H1 (cell line): ENCODE measurements at regions not wholly inside any gene's neighbourhood (a gene's known extent, or its start where the extent isn't known, plus 50 kb on each side); places are given as distances from the start of the nearest gene placed in this dataset.

Experiments used
- CTCF ChIA-PET: fragments of 300-600 bp; sonication (Branson Sonifier 250); formaldehyde crosslinking; loops from one replicate; lab custom pipeline; 2021; ENCODE audit not compliant: partially characterized antibody; lab: Charles Lee
- POLR2A ChIA-PET: fragments of 300-600 bp; sonication (Branson Sonifier 250); formaldehyde crosslinking; loops from one replicate; lab custom pipeline; 2021; ENCODE audit warnings: inconsistent platforms; ENCODE audit not compliant: partially characterized antibody; lab: Charles Lee
- DNase-seq, 2 experiments: peaks; one replicate each; pipeline versions ENCODE4 v3.0.0 to v3.0.0-alpha.2; 2010 to 2022; ENCODE audit warnings: low spot score in 2 of 2, low read depth in 1 of 2, mixed read lengths in 1 of 2
- FAIRE-seq: peaks from 2 replicates; lab custom pipeline; 2011; peaks lifted over from hg19 to GRCh38; lab: Jason Lieb, UNC
- H2AFZ ChIP-seq: 2 replicates; pipeline ENCODE4 v1.8.1; 2012; ENCODE audit warnings: low read length, inconsistent platforms
- H2AK5ac ChIP-seq: 2 replicates; pipeline ENCODE4 v1.6.1; 2013; ENCODE audit warnings: low read depth, low read length
- H2BK120ac ChIP-seq: replicated peaks from 2 replicates; pipeline ENCODE3; 2013; ENCODE audit warnings: low read depth, low read length, inconsistent platforms
- H2BK12ac ChIP-seq: 2 replicates; pipeline ENCODE4 v1.6.1; 2013; ENCODE audit warnings: low read depth, low read length
- H2BK15ac ChIP-seq: 2 replicates; pipeline ENCODE4 v1.6.1; 2013; ENCODE audit warnings: low read length
- H2BK20ac ChIP-seq: 2 replicates; pipeline ENCODE4 v1.6.1; 2013; ENCODE audit warnings: low read length
- H2BK5ac ChIP-seq: 2 replicates; pipeline ENCODE4 v1.6.1; 2013; ENCODE audit warnings: low read depth, low read length
- H3K14ac ChIP-seq: 2 replicates; pipeline ENCODE4 v1.6.1; 2013; ENCODE audit warnings: inconsistent platforms; ENCODE audit not compliant: insufficient read length
- H3K18ac ChIP-seq: 2 replicates; pipeline ENCODE4 v1.6.1; 2013; ENCODE audit warnings: low read length; ENCODE audit errors: extremely low read depth
- H3K23ac ChIP-seq: 2 replicates; pipeline ENCODE4 v1.6.1; 2013; ENCODE audit warnings: inconsistent platforms; ENCODE audit not compliant: insufficient read length
- H3K23me2 ChIP-seq: 2 replicates; pipeline ENCODE4 v1.6.1; 2013; ENCODE audit warnings: low read depth, low read length
- H3K27ac ChIP-seq: 2 replicates; pipeline ENCODE4 v1.6.1; 2011; ENCODE audit warnings: low read depth, low read length, inconsistent platforms
- H3K27me3 ChIP-seq, 4 experiments: replicated peaks in 1 of 4; 1 replicate in 1 of 4; 2 replicates in 3 of 4; pipeline versions ENCODE4 v1.6.1 to v1.8.1; 2011 to 2013; ENCODE audit warnings: low read length in 3 of 4, mild to moderate bottlenecking in 3 of 4, inconsistent platforms in 2 of 4, mixed read lengths in 2 of 4, moderate library complexity in 1 of 4; ENCODE audit not compliant: control insufficient read depth in 3 of 4, insufficient read depth in 3 of 4; ENCODE audit errors: extremely low read depth in 1 of 4
- H3K36me3 ChIP-seq, 4 experiments: 2 replicates each; pipeline versions ENCODE4 v1.6.1 to v1.8.1; 2011 to 2013; ENCODE audit warnings: mild to moderate bottlenecking in 4 of 4, low read length in 3 of 4, moderate library complexity in 2 of 4, control low read depth in 1 of 4, inconsistent platforms in 1 of 4; ENCODE audit not compliant: insufficient read depth in 4 of 4, control insufficient read depth in 2 of 4
- H3K4ac ChIP-seq: replicated peaks from 2 replicates; pipeline ENCODE3; 2013; ENCODE audit warnings: low read length, low read depth, mixed read lengths, inconsistent platforms; ENCODE audit not compliant: insufficient read length
- H3K4me1 ChIP-seq, 4 experiments: replicated peaks in 1 of 4; 1 replicate in 1 of 4; 2 replicates in 3 of 4; pipeline versions ENCODE4 v1.6.1 to v1.8.1; 2011 to 2013; ENCODE audit warnings: low read length in 3 of 4, inconsistent platforms in 2 of 4, mixed read lengths in 1 of 4; ENCODE audit not compliant: insufficient read depth in 4 of 4, control insufficient read depth in 3 of 4
- H3K4me2 ChIP-seq, 2 experiments: 2 replicates each; pipeline versions ENCODE4 v1.6.1 to v1.8.1; 2011 to 2013; ENCODE audit warnings: low read depth in 2 of 2, low read length in 2 of 2, control low read depth in 1 of 2, inconsistent platforms in 1 of 2, mild to moderate bottlenecking in 1 of 2; ENCODE audit not compliant: insufficient read depth in 1 of 2
- H3K4me3 ChIP-seq, 4 experiments: fragments of 200-600, 300-600 bp in 1 of 4; sonication (generic), shearing (Covaris generic), sonication (Bioruptor Twin) in 1 of 4; 2 replicates each; pipeline versions ENCODE4 v1.5.1 to v1.8.1; 2011 to 2016; ENCODE audit warnings: low read length in 4 of 4, low read depth in 3 of 4, control low read depth in 2 of 4, inconsistent platforms in 2 of 4, mild to moderate bottlenecking in 2 of 4, mixed read lengths in 1 of 4, moderate library complexity in 1 of 4; ENCODE audit not compliant: insufficient read depth in 2 of 4; ENCODE audit errors: extremely low read depth in 1 of 4
- H3K56ac ChIP-seq: replicated peaks from 2 replicates; pipeline ENCODE3; 2013; ENCODE audit warnings: low read depth, mild to moderate bottlenecking, mixed read lengths, low read length, inconsistent platforms; ENCODE audit not compliant: insufficient read length
- H3K79me1 ChIP-seq: 2 replicates; pipeline ENCODE4 v1.6.1; 2013; ENCODE audit warnings: low read depth, low read length, control low read depth
- H3K79me2 ChIP-seq, 2 experiments: 2 replicates each; pipeline versions ENCODE4 v1.6.1 to v1.8.1; 2012 to 2013; ENCODE audit warnings: low read length in 2 of 2, mild to moderate bottlenecking in 2 of 2, inconsistent platforms in 1 of 2; ENCODE audit not compliant: insufficient read depth in 2 of 2, control insufficient read depth in 1 of 2
- H3K9ac ChIP-seq, 4 experiments: replicated peaks in 1 of 4; 1 replicate in 1 of 4; 2 replicates in 3 of 4; pipeline versions ENCODE4 v1.6.1 to v1.8.1; 2011 to 2013; ENCODE audit warnings: low read depth in 3 of 4, low read length in 3 of 4, control low read depth in 2 of 4, mild to moderate bottlenecking in 2 of 4, moderate library complexity in 2 of 4, inconsistent platforms in 1 of 4; ENCODE audit errors: extremely low read depth in 1 of 4
- H3K9me3 ChIP-seq, 2 experiments: 2 replicates each; pipeline versions ENCODE4 v1.6.1 to v1.8.1; 2012 to 2013; ENCODE audit warnings: mild to moderate bottlenecking in 2 of 2, moderate library complexity in 2 of 2, control low read depth in 1 of 2, inconsistent platforms in 1 of 2, low read depth in 1 of 2, low read length in 1 of 2, mixed read lengths in 1 of 2; ENCODE audit not compliant: insufficient read depth in 2 of 2
- H4K20me1 ChIP-seq, 2 experiments: replicated peaks in 1 of 2; 2 replicates each; pipeline versions ENCODE3 to v1.8.1; 2011 to 2013; ENCODE audit warnings: inconsistent platforms in 2 of 2, low read length in 2 of 2, mild to moderate bottlenecking in 1 of 2; ENCODE audit not compliant: insufficient read depth in 2 of 2, control insufficient read depth in 1 of 2
- H4K5ac ChIP-seq: 2 replicates; pipeline ENCODE4 v1.6.1; 2013; ENCODE audit warnings: low read length, low read depth, mixed read lengths, inconsistent platforms; ENCODE audit not compliant: insufficient read length
- H4K8ac ChIP-seq: 2 replicates; pipeline ENCODE4 v1.8.0; 2013; ENCODE audit warnings: mild to moderate bottlenecking, moderate library complexity, low read length, inconsistent platforms; ENCODE audit not compliant: insufficient read depth; ENCODE audit errors: extremely low read depth
- H4K91ac ChIP-seq: replicated peaks from 2 replicates; pipeline ENCODE3; 2013; ENCODE audit warnings: low read length, mixed read lengths, inconsistent platforms; ENCODE audit not compliant: insufficient read length
- CEBPB ChIP-seq: IDR thresholded peaks from 2 replicates; pipeline ENCODE4 v1.6.1; 2012; ENCODE audit warnings: low read depth, low read length
- EZH2 ChIP-seq: fragments of 200-600 bp; sonication (generic); IDR thresholded peaks from 2 replicates; pipeline ENCODE4 v1.7.1; 2012; ENCODE audit warnings: low read depth, mild to moderate bottlenecking, moderate library complexity, low read length, inconsistent platforms; ENCODE audit not compliant: severe bottlenecking
- GABPA ChIP-seq: IDR thresholded peaks from 2 replicates; pipeline ENCODE4 v1.6.1; 2011; ENCODE audit warnings: mild to moderate bottlenecking, low read length, moderate library complexity, borderline replicate concordance; ENCODE audit not compliant: insufficient read depth
- HDAC2 ChIP-seq, 2 experiments: fragments of 300-600 bp in 1 of 2; sonication (generic) in 1 of 2; IDR thresholded peaks; 2 replicates each; pipeline ENCODE4 v1.6.1; 2011 to 2012; ENCODE audit warnings: low read depth in 2 of 2, low read length in 2 of 2, mild to moderate bottlenecking in 2 of 2, moderate library complexity in 2 of 2, borderline replicate concordance in 1 of 2, inconsistent platforms in 1 of 2
- HDAC6 ChIP-seq: IDR thresholded peaks from one replicate; pipeline ENCODE4 v1.7.1; 2012; ENCODE audit warnings: low read depth, mild to moderate bottlenecking, inconsistent platforms, low read length, moderate library complexity
- JUND ChIP-seq: IDR thresholded peaks from 2 replicates; pipeline ENCODE4 v1.6.1; 2011; ENCODE audit warnings: mild to moderate bottlenecking, improper control_type of control experiment, low read length
- POLR2AphosphoS5 ChIP-seq: IDR thresholded peaks from 2 replicates; pipeline ENCODE4 v1.6.1; 2011; ENCODE audit warnings: low read depth, low read length
- RAD21 ChIP-seq, 2 experiments: IDR thresholded peaks in 1 of 2; conservative IDR thresholded peaks in 1 of 2; 2 replicates each; pipeline ENCODE4 v1.6.1; 2011; ENCODE audit warnings: low read depth in 2 of 2, low read length in 2 of 2, improper control_type of control experiment in 1 of 2, inconsistent platforms in 1 of 2, mild to moderate bottlenecking in 1 of 2, moderate library complexity in 1 of 2
- SIRT6 ChIP-seq: IDR thresholded peaks from one replicate; pipeline ENCODE4 v1.7.1; 2012; ENCODE audit warnings: low read length, inconsistent platforms
- SP1 ChIP-seq: IDR thresholded peaks from 2 replicates; pipeline ENCODE4 v1.6.1; 2011; ENCODE audit warnings: low read depth, low read length
- SUZ12 ChIP-seq: fragments of 200-600 bp; sonication (generic); IDR thresholded peaks from 2 replicates; pipeline ENCODE4 v1.6.1; 2012; ENCODE audit warnings: mild to moderate bottlenecking, inconsistent platforms, low read length, moderate library complexity, mixed read lengths
- TBP ChIP-seq: IDR thresholded peaks from 2 replicates; pipeline ENCODE4 v1.6.1; 2011; ENCODE audit warnings: low read depth, low read length, improper control_type of control experiment
- WGBS, 2 experiments: shearing (Covaris generic) in 1 of 2; methylation state at CpG; one replicate each; pipeline versions ENCODE4 v1.1.6 to v1.1.7; 2013 to 2015; ENCODE audit warnings: low lambda C conversion rate in 2 of 2, mixed read lengths in 2 of 2, inconsistent platforms in 1 of 2, low coverage in 1 of 2, missing lambda C conversion rate in 1 of 2; ENCODE audit not compliant: insufficient replicate concordance in 2 of 2, insufficient coverage in 1 of 2, insufficient read length in 1 of 2; ENCODE audit errors: extremely low coverage in 1 of 2, missing lambda C conversion rate in 1 of 2; 5-methylcytosine and 5-hydroxymethylcytosine counted together

DNA sequence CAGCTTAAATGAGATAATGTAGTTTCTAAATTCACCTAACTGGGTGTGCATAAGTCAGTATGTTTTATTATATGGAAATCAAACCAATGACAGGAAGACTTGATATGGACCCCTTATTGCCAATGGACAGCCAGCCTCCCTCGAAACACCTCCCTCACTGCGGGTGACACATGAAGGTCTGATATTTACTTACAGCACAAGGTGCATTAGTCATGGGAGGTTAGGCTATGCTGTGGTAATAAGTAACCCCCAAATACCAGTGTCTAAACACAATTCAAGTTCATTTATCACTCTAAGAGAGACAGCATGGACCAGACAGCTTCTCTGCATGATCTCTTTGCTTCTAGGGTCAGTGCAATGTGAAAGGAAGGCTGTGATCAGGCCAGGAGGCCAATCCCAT lies 126.0 kb upstream of the KCNJ6 start:
- Histone ChIP-seq H4K91ac (no peak overlapping the region), H2BK12ac (no peak overlapping the region), H3K79me2 (no peaks in the 10 kb centered on the region), H3K79me1 (no peaks in the 10 kb centered on the region), H3K23me2 (no peaks in the 10 kb centered on the region), H2BK20ac (no peak overlapping the region), H3K27ac (no peak overlapping the region), H3K23ac (no peak overlapping the region), H2BK15ac (no peak overlapping the region), H3K56ac (no peak overlapping the region), H3K9ac (no peak overlapping the region), H3K27me3 (no peaks in the 10 kb centered on the region), H2AK5ac (no peak overlapping the region), H3K14ac (no peak overlapping the region), H4K8ac (no peak overlapping the region), H2BK120ac (no peak overlapping the region), H3K4me2 (no peak overlapping the region), H3K4ac (no peak overlapping the region), H3K18ac (no peak overlapping the region), H3K36me3 (no peaks in the 10 kb centered on the region), H2BK5ac (no peak overlapping the region), H4K5ac (no peak overlapping the region), H2AFZ (no peak overlapping the region), H3K4me1 (peaks cover 0 to 4% (median 0%) of the 10 kb centered on the region in 4 experiments; a peak in 1 of 7 replicates), H4K20me1 (no peaks in the 10 kb centered on the region), H3K4me3 (no peak overlapping the region), H3K9me3 (no peaks in the 10 kb centered on the region)
- CTCF ChIA-PET, result interaction anchor here (0.6 to 1.1 kb wide), 2 partner anchors 85 to 383 kb away, joined by 3 to 4 read pairs; no protein-coding TSS in a partner anchor
- FAIRE-seq (no peak), DNase-seq (no peak)
- POLR2A ChIA-PET, result no interaction called here
- WGBS, 2 experiments, result 87% methylated on average over 2 of the region's 2 CpGs; no CpG with 5 or more reads in 1 of the 2 experiments
- TF ChIP-seq RAD21 (IDR thresholded peaks at IDR 0.05 in 1 of 2, conservative IDR thresholded peaks at IDR 0.05 in 1 of 2; ENCODE audit: low read depth in 2 of 2, low read length in 2 of 2), result no peak
- TF ChIP-seq SUZ12, result no peak
- no peak for TF ChIP-seq SP1
- TF ChIP-seq GABPA, result no peak
- no peak for TF ChIP-seq EZH2
- no peak for TF ChIP-seq POLR2AphosphoS5
- TF ChIP-seq CEBPB, result no peak
- TF ChIP-seq HDAC2 (IDR thresholded peaks at IDR 0.05; ENCODE audit: borderline replicate concordance in 1 of 2, low read depth in 2 of 2, low read length in 2 of 2), result no peak
- no peak for TF ChIP-seq JUND
- TF ChIP-seq TBP, result no peak
- no peak for TF ChIP-seq SIRT6
- TF ChIP-seq HDAC6, result no peak
